GDM1 (cell line): ENCODE measurements at regions not wholly inside any gene's neighbourhood (a gene's known extent, or its start where the extent isn't known, plus 50 kb on each side); places are given as distances from the start of the nearest gene placed in this dataset.

Experiments
- DNase-seq: peaks from one replicate; lab custom pipeline; 2025; lab: John Stamatoyannopoulos, UW

GRCh38 chr1:36542024-36542961 is 59.6 kb upstream of the CSF3R start:
- DNase-seq: no peak

- no peak for DNase-seq
Measured at GRCh38 chr1:36540056-36540455, 57.3 kb upstream of the CSF3R start.

- no peak for DNase-seq
Measured at GRCh38 chr1:36539526-36539925, 56.8 kb upstream of the CSF3R start.

- no peak for DNase-seq
Measured at GRCh38 chr1:36537991-36538390, 55.3 kb upstream of the CSF3R start.

- no peak for DNase-seq
Measured at GRCh38 chr1:36537190-36537768, 54.6 kb upstream of the CSF3R start.

- no peak for DNase-seq
Measured at GRCh38 chr1:36536727-36537126, 54.0 kb upstream of the CSF3R start.

- no peak for DNase-seq
Measured at GRCh38 chr1:36534711-36535412, 52.1 kb upstream of the CSF3R start.

- no peak for DNase-seq
Measured at GRCh38 chr1:36533897-36534296, 51.2 kb upstream of the CSF3R start.

GRCh38 chr1:36532810-36533401 is 50.2 kb upstream of the CSF3R start:
- DNase-seq: no peak
